Fibroblast of skin of left biceps (primary cell): ENCODE measurements at regions not wholly inside any gene's neighbourhood (a gene's known extent, or its start where the extent isn't known, plus 50 kb on each side); places are given as distances from the start of the nearest gene placed in this dataset.

ENCODE experiments used
- DNase-seq, 2 experiments: peaks; one replicate each; pipeline ENCODE4 v3.0.0-alpha.2; 2013; ENCODE audit warnings: low read depth in 2 of 2

DNA sequence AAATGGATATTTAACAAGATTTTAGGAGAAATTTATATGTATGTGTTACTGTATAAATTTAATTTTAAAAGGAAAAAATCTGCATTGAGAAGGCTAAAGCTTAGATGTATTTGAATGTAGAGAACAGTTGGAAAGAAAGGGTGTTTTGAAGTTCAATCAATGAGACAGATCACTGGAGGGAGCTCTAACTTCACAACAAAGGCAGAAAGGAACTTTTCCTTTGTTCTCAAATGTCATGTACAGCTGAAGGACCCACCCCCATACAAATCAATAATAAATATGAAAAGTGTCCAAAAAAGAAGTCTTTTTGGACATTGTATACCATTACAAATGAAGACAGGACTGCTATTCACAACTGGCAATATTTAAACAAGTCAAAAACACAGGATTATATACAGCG, 403.4 kb downstream of the DNAJB9 start:
- DNase-seq, result no peak

DNA sequence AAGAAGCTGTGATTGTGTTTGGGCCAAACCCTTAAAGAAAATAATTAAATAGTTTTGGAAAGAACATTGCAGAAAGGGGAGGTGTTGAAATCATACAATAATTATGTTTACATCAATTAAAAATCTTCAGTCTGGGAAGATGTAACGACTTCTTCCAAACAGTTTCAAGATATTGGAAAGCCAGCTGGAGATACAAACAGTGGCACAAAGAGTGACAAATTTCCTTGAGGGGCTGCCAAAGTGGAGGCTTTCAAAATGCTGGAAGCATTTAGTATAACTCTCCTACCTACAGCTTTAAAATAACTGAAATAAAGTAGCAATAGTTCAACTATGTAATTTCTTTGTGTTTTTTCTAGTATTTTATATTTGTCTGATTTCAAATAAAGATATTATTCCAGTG, 405.0 kb downstream of the DNAJB9 start:
- no peak for DNase-seq

DNA sequence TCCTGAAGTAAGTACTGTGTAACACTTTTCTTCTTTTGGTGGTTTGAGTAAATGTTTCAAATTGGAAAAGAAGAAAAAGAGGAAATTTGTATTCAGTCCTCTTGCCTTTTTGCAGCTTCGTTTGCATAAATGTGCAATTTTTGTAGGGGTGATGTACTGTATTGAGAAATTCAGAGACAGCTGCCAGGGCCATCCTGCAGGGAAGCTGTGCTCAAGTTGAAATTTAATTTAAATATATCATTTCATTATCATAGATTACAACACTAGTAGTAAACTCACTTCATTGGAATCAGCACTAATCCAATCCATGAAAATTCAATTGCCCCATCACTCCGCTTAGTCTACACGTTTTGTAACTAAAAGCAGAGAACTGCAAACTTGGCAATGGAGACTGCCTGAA, 415.4 kb downstream of the DNAJB9 start:
- DNase-seq, result no peak

DNA sequence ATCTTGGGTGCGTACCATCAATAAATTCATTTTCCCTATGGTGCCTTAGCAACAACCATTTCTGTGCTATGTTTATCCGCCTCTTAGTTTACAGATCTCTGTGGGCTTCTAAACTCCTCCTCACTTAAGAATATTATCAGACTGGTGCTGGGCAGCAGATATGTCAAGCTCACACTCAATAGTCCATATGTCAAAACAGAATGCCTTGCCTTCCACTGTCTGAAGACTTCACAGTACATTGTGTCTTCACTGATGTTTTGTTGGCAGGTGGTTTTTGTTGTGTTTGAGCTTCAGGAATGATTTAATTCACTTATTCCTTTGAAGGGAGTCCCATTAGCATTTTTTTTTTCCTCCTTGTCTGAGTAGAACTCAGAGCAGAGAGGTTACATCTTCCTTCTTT, 419.6 kb downstream of the DNAJB9 start:
- no peak for DNase-seq

DNA sequence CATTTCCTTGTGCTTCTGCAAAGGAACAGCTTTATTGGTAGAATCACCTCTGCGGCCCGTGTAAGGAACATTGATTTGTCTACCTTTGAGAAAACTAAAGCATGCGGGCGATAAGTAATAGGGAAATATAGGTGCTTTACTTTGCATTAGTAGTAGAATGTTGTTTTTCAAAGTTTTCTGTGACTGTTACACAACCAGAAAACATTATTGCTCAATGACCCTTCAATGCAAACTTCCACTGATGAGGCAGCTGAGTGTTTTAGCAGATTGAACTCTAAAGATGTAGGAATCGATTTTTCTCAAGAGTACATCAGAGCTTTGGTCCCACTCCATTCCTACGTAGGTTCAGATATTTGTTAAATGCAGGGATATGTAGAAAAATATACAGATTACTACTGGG, 427.8 kb downstream of the DNAJB9 start:
- no peak for DNase-seq

DNA sequence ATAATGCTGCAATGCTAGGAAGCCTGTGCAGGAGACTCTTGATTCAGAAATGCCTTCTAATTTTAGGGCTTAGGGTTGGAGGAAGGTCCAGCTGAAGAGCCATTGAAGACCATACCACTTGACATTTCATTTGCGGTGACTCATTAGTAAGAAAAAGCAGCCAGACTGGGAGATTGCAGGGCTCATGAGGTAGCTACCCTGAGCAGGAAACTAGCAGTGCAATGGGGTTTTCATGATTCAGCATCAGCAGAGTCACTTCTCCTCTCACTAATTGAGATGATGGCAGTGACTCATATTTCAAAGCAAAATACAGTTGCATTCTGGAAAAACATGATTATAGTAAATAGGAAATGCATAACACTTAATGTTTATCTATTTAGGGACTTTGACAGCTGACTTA, 434.1 kb downstream of the DNAJB9 start:
- no peak for DNase-seq

DNA sequence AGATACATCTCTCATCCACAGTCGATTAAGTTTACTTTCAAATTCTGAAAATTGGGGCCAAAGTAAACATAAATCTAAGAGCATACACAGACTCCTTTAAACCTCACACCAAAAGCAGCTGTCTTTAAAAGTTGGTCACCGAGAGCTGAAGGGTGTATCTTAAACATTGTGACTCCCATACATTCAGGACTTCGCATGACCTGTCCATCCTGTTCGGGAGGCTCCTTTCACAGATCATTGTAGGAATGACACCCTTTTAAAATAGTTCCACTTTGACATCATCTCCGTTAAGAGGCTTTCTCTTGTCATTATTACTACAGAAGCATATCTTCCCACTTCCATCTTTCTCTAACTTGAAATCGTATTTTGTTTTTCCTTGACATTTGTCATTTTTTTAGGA, 440.0 kb downstream of the DNAJB9 start:
- DNase-seq, result no peak

DNA sequence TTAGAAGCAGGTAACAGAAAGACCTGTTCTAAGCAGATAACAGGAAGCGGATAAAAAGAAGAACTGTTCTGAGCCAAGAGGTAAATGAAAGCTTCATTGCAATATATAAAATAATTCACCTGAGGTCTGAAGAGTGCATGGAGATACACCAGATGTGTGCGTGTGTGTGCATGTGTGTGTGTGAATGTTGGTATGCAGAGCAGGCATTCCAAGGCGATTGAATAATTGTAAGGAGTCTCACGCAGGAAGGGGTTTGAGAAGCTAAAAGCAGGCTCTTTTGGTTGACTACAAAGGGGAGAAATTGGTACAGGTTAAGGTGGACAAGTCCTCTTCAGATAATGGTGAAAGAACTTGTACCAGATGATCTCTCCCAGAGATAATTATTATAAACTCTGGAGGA, 450.6 kb downstream of the DNAJB9 start:
- DNase-seq, result no peak

DNA sequence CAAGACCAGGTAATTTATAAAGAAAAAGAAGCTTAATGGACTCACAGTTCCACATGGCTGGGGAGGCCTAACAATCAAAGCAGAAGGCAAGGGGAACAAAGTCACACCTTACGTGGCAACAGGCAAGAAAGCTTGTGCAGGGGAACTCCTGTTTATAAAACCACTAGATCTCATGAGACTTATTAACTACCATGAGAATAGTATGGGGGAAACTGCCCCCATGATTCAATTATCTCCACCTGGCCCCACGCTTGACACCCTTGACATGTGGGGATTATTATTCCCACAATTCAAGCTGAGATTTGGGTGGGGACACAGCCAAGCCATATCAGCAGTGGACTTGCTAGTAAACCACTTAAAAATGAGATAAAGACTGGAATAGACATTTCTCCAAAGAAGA, 451.7 kb downstream of the DNAJB9 start:
- DNase-seq, result no peak

DNA sequence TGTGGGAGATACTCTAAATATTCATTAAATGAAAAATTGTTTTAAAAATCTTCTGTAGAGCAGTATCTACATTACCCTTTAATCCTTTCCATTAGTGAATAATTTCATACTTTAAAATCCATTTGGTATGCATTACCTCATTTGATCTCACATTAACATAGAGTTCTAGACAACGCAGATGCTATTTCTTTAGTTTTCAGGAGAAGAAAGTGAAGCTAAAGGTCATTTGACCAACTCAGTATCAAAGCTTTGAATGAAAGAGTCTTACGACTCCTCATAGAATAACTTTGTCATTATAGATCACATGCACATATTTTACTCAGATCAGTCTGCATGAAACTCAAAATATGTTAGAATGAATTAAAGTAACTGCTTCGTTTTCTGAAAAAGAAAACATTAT, 460.2 kb downstream of the DNAJB9 start:
- DNase-seq, result no peak

DNA sequence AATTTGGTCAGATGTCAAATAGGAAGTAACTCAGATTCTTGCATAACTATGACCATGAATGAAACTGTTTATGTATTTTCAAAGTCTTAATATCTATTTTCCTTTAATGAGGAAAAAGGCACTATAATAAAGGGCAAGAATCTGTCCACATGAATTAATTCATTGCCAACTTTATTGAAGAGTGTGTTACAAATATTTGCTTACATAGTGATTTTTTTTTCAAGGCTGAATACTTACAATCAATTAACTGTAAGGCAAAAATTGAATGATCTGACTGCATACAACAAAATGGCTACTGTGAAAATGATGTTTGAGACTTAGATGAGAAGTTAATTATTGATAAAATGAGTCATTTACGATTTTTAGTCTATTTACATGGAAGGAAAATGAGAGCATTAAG, 475.0 kb downstream of the DNAJB9 start:
- no peak for DNase-seq

DNA sequence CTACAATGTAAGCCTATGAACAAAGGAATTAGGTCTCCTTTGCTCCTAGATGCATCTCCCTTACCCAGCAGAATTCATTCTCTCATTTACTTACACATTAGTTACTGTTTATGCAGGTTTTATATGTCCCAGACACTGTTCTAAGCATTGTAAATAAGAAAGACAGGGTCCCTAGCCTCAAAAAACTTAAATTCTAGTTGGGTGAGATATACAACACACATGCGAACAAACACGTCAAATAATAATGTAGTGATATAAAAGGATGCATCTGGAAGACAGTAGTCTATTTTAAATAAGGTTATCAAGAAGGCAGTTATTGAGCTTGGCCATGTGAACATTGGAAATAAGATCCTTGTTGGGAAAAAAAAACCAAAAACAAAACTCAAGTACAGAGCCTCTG, 479.7 kb downstream of the DNAJB9 start:
- DNase-seq, result no peak

DNA sequence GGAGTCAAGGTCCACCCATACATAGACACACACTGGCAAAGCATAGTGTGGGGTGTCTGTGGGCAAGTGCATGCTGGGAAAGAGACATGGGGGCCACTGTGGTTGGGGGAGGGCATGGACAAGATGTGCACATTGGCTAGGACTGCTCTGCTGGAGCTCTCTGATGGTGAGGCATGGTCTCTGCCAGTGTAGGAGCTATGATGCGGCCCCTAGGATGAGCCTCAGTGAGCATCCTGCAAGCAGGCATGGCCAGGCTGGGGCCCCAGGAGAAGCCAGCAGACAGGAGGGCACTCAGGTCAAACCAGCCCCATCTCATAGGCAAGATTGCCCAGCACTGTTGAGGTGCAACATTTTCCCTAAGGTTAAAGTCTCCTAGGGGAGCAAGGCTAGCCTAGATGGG, 489.4 kb downstream of the DNAJB9 start:
- no peak for DNase-seq

DNA sequence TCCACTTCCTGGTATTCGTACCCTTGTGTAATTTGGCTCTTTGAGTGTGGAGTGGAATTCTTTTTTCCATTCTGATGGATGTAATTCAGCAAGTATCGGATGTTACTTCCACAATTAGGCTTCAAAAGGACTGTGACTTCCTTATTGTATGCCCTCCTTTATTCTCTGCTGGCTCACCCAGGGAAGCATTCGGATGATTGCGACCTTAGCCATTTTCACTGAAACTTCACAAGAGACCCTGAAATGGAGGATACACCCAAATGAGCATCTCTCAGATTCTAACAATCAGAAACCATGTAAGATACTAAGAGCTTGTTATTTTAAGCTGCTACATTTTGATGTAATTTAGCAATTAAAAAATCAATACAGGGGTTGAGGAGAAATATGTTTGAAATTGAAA, 493.1 kb downstream of the DNAJB9 start:
- DNase-seq, result no peak

DNA sequence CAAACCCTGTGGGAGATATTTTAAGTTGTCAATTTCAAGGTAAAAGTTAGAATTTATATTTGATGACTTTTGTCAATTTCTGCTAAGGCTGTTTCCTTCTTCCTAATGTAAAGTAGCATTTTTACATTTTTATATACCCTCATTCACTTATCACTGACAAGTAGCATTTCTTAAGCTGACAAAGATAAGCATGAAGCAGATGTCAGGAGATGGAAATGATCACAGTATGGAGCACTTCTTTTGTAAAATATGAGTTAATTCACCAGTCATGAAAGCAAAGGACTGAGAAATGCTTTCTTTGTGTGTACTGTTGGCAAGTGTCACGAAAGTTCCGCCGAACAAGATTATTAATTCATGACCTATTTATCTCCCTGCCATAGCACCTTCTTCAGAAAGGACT, 503.9 kb downstream of the DNAJB9 start:
- no peak for DNase-seq

DNA sequence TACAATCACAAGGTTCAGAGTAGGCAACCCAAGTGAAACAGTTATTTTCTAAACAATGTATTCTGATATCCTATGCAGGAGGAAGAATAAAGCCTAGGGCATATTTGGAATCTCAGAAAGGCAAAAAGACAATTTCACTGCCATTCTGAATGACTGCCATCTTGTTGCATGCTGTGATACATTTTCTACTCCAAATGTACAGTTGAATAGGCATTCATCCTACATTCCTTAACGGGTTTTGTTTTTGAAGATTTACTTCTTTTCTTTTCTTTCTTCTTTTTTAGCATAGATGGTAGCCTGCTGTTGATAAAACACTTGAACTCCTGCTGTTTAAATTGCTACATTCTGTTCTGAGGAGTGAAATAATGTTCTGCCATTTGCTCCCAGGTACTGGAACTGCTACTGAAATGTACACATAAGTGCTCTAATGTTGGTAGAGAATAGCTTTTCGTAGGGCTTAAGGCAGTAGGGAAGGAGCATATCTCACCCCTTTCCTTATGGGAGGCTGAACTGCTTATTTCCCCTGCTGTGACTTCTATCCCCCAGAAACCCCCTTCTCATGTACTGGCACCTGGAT, 506.8 kb downstream of the DNAJB9 start:
- DNase-seq, result no peak

DNA sequence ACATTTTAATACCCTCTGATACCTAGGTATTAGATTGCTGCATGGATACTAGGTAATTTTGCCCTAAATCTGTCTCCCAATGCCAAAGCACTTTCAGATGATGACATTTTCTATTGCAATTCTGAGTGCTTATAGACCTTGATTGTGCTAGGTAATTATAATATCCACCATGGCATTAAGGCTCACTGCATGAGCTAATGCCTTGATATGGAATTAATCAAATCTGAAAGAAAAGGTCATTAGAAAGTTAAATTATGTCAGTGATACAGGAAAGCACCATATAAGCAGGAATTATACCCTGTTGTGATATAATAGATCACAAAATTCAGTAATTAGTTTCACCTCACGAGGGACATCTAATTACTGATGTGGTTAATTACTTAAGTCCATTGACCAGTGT, 521.4 kb downstream of the DNAJB9 start:
- DNase-seq, result no peak

DNA sequence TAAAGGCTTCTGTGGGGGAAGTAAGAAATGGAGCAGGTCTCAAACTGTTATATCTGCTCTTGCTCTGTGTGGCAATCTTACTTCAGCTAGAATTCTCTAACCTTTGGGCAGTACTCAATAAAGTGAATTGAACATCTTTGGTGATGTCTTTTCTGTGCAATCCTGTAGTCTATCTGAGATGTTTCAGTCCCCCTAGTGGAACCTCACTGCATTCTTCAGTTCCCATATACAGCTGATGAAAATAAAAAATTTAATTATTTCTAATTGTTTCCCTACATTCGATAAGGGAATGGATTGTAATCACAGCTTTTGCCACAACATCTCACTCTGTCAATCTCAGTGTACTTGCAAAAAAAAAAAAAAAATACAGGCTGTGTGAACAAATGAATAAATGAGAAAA, 522.6 kb downstream of the DNAJB9 start:
- no peak for DNase-seq

DNA sequence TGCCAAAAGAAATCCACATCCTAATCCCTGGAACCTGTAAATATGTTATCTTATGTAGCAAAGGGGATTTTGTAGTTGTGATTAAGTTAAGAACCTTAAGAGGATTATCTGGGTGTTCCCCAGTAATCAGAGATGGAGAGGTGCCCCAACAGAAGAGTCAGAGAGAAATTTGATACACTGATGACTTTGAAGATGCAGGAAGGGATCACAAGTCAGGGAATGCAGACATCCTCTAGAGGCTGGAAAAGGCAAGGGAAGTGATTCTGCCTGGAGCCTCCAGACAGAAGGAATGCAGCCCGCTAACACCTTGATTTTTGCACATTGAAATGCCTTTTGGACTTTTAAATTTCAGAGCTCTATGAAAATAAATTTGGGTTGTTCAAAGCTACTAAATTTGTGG, 531.7 kb downstream of the DNAJB9 start:
- no peak for DNase-seq

DNA sequence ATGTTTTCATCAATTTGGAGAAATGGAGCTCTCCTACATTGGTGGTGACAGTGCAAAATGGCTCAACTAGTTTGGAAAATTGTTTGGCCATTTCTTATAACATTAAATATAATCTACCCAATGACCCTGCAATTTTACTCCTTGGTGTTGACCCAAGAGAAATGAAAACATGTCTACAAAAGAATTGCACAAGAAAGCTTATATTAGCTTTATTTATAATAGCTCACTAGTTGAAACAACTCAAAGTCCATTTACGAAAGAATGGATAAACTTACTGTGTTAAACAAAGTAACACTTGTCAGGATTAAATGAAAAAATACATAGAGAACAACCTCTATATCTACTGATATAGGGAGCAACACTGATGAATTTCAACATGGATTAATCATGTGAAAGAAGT, 539.9 kb downstream of the DNAJB9 start:
- no peak for DNase-seq

DNA sequence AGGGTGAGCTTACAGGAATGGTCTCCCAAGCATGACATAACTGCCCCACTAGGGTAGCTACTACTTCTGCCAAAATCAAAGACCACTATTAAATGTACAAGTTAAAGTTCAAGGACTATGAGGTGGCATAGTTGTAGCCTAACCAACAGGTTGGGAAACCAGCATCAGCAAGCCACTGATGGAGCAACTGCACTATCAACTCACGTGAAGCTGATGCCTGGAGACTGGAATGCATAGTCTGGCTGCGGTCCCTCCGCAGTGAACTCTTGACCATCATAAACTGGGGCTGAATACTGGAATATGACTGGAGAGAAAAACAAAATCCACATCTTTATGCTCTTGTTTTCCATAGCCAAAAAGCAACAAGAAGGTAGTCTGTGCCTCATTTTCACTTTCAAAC, 541.4 kb downstream of the DNAJB9 start:
- DNase-seq, result no peak

DNA sequence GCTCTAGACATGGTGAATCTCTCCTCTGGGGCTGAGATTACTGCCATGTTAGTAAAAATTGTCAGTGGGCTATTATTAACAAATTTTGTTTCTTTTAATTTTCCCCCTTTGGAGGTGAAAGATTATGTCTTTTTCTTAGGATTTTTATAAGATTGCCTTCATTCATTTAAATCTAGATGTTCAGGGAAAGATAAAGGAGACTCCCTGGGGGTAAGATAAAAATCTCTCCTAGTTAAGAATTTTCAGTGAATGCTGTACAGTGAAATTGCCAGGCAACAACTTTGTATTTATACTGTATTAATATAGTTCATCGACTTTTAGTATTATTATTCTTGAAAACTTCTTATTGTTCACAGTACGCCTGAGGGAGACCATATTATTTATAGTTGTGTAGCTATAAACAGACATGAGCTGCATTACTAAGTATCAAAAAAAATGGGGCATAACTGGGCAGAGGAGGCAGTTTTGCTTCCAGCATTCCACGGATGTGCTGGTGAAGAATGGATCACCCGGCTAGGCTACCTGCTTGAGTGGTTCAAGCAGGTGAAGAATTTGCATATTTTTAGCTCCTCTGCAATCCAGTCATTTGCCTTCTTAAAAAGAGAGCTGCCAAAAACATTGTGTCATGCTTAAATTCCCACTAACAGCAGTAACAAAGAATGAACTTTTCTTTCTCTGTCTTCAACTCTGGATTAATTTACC, 552.1 kb downstream of the DNAJB9 start:
- no peak for DNase-seq

DNA sequence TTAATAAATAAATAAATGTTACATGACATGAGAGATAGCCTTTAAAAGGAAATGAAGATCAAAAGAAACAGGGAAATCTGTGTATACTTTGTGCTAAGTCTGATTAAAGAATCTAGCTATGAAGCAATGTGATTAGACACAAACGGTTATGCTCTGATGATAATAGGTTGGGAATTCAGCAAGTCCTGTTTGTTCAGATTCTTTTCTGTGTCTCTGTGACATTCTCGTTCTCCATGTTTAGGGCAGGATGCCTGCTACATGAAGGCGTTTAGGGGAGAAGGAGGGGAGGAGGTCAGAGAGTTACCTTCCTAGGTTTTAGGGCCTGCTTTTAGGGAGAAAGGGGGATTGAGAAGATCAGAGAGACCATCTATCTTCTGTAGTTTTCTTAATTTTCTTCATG, 555.3 kb downstream of the DNAJB9 start:
- no peak for DNase-seq

DNA sequence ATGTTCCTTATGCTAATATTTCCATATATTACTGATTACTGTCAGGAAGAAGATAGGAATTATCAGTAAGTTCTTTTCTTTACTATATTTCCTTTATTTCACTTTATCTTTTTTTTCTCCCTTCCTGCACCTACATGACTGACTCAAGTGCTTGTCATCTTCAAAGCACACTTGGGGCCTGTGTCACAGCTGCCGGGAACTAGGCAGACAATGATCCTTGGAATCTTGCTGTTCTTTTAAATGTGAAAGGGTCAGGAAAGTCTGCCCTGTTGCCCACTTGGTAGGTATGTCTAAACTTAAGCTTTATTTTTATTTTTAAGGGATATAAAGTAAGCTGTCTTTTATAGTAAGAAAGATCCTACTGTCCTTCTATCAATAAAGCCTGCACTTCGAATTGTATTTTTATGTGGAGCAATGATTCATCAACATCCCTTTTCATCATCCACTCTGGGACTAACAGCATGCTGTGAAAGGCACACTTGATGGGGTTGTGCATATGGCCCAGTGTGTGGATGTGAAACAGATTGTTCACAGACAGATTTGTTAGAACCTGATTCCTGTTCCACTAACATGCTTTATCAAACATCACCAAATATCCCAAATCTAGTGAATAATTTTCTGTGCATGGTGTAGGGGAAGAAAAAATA, 556.9 kb downstream of the DNAJB9 start:
- DNase-seq, result peak in 1 of 2 experiments; percentile 1
